Epithelial cell of proximal tubule (primary cell): ENCODE measurements at regions not wholly inside any gene's neighbourhood (a gene's known extent, or its start where the extent isn't known, plus 50 kb on each side); places are given as distances from the start of the nearest gene placed in this dataset.

Experiments
- DNase-seq: peaks from one replicate; pipeline ENCODE4 v3.0.0-alpha.2; 2011; ENCODE audit warnings: low read depth
- H3K4me3 ChIP-seq: 2 replicates; pipeline ENCODE4 v1.5.1; 2011; ENCODE audit warnings: low read depth, mild to moderate bottlenecking, low read length
- CTCF ChIP-seq: conservative IDR thresholded peaks from 2 replicates; pipeline ENCODE4 v1.5.1; 2012; ENCODE audit warnings: low read depth, mild to moderate bottlenecking, low read length

- TF ChIP-seq CTCF: no peak
- no peak overlapping the region for H3K4me3 ChIP-seq
- DNase-seq: no peak
These were observed 108.2 kb upstream of the FAM13C start for GRCh38 chr10:59470570-59470969.

GRCh38 chr10:59465088-59465487 lies 102.7 kb upstream of the FAM13C start:
- H3K4me3 ChIP-seq: no peak overlapping the region
- TF ChIP-seq CTCF: peak; percentile 62
- peak; percentile 0 for DNase-seq

- no peak for DNase-seq
- H3K4me3 ChIP-seq: no peak overlapping the region
- no peak for TF ChIP-seq CTCF
These were observed 102.1 kb upstream of the FAM13C start for GRCh38 chr10:59464483-59464882.

- no peak overlapping the region for H3K4me3 ChIP-seq
- DNase-seq: no peak
- TF ChIP-seq CTCF: no peak
These were observed 101.6 kb upstream of the FAM13C start for GRCh38 chr10:59463909-59464308.

- no peak for TF ChIP-seq CTCF
- DNase-seq: no peak
- no peak overlapping the region for H3K4me3 ChIP-seq
These were observed 98.3 kb upstream of the FAM13C start for GRCh38 chr10:59460601-59461000.

- TF ChIP-seq CTCF: no peak
- H3K4me3 ChIP-seq: no peak overlapping the region
- no peak for DNase-seq
These were observed 93.8 kb upstream of the FAM13C start for GRCh38 chr10:59456199-59456598.

GRCh38 chr10:59454171-59454919 lies 92.0 kb upstream of the FAM13C start:
- no peak overlapping the region for H3K4me3 ChIP-seq
- DNase-seq: no peak
- TF ChIP-seq CTCF: no peak
